DOHH2 (cell line): ENCODE measurements at regions not wholly inside any gene's neighbourhood (a gene's known extent, or its start where the extent isn't known, plus 50 kb on each side); places are given as distances from the start of the nearest gene placed in this dataset.

Source experiments
- H3F3A ChIP-seq: fragments of 200-600 bp; sonication (generic), shearing (Covaris generic); 2 replicates; pipeline ENCODE4 v1.6.0; 2016; ENCODE audit warnings: antibody characterized with exemption, mild to moderate bottlenecking; ENCODE audit not compliant: control insufficient read depth, insufficient read depth
- H3K27ac ChIP-seq: fragments of 200-600 bp; sonication (generic); 2 replicates; pipeline ENCODE4 v1.5.1; 2014; ENCODE audit warnings: low read depth, mild to moderate bottlenecking, low read length, moderate library complexity
- H3K27me3 ChIP-seq: fragments of 200-600 bp; sonication (generic); 2 replicates; pipeline ENCODE4 v1.6.1; 2014; ENCODE audit warnings: mild to moderate bottlenecking, low read length, mixed read lengths; ENCODE audit not compliant: control insufficient read depth
- H3K36me3 ChIP-seq: fragments of 200-600 bp; sonication (generic); 2 replicates; pipeline ENCODE4 v1.6.1; 2014; ENCODE audit warnings: mild to moderate bottlenecking, low read length, moderate library complexity, mixed read lengths; ENCODE audit not compliant: control insufficient read depth
- H3K4me1 ChIP-seq: fragments of 200-600 bp; sonication (generic); 2 replicates; pipeline ENCODE4 v1.6.1; 2014; ENCODE audit warnings: mild to moderate bottlenecking, low read length, mixed read lengths; ENCODE audit not compliant: control insufficient read depth
- H3K4me2 ChIP-seq: fragments of 200-600 bp; sonication (generic); 2 replicates; pipeline ENCODE4 v1.6.0; 2014; ENCODE audit warnings: mild to moderate bottlenecking, low read length, moderate library complexity
- H3K4me3 ChIP-seq: fragments of 200-600 bp; sonication (generic); 2 replicates; pipeline ENCODE4 v1.5.1; 2014; ENCODE audit warnings: mild to moderate bottlenecking, low read length, mixed read lengths
- H3K79me2 ChIP-seq: fragments of 200-600 bp; sonication (generic); 2 replicates; pipeline ENCODE4 v1.6.1; 2014; ENCODE audit warnings: mild to moderate bottlenecking, low read length, mixed read lengths; ENCODE audit not compliant: control insufficient read depth
- H3K9me2 ChIP-seq: fragments of 200-600 bp; sonication (generic); replicated peaks from 2 replicates; pipeline ENCODE4 v1.6.1; 2014; ENCODE audit warnings: mild to moderate bottlenecking, low read length, mixed read lengths; ENCODE audit not compliant: control insufficient read depth
- H3K9me3 ChIP-seq: fragments of 200-600 bp; sonication (generic); 2 replicates; pipeline ENCODE4 v1.6.1; 2014; ENCODE audit warnings: antibody characterized with exemption, low read length, mixed read lengths; ENCODE audit not compliant: control insufficient read depth, insufficient read depth
- H4K20me1 ChIP-seq: fragments of 200-600 bp; sonication (generic); 2 replicates; pipeline ENCODE4 v1.6.0; 2014; ENCODE audit warnings: low read depth, mild to moderate bottlenecking, antibody characterized with exemption, low read length, moderate library complexity; ENCODE audit not compliant: control insufficient read depth, insufficient read depth
- EZH2phosphoT487 ChIP-seq: fragments of 200-600 bp; sonication (generic); IDR thresholded peaks from 2 replicates; pipeline ENCODE4 v1.6.1; 2017; ENCODE audit warnings: borderline replicate concordance, mild to moderate bottlenecking, antibody characterized with exemption, low read length, moderate library complexity, mixed read lengths
- TF ChIP-seq, protein P1 (sequence below): fragments of 200-600 bp; sonication (generic); IDR thresholded peaks from one replicate; pipeline ENCODE4 v1.5.1; 2014; ENCODE audit warnings: antibody characterized with exemption, mild to moderate bottlenecking, low read depth, low read length; ENCODE audit not compliant: poor library complexity, severe bottlenecking

DNA sequence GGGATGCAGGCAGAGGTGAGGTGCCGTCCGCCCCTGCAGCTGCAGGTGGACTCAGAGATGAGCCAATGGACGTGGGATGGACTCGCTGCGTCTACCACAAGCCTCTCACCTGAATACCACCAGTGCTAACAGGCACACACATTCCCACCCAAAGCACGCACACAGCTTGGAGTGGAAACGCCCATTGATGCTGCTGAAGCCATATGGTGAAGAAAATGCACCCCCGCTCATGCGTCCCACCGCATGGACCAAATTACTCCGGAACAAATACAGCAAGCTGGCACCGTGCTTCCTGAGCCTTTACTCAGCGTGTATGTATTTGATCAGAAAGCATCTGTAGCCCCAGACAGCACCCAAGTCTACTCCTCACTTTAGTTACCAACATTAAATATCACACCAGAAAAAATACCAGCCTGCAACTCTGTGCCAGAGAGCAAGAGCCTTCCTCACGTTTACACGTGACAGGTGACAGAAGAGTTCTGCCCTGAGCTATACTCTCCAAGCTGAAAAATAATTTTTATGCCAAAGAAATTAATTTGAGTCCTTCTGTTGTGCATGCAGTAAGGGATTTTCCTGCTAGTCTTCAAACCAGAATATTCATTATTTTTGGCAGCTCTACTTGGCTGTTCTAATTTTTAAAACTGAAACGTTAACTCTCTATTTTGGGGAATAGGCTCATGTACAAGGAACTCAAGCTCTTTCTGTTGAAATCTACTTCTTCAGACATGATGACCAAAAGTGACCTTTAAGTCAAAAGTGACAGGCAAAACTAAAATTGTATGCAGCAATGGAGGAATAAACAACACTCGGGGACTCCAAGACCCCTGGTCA, 58.2 kb upstream of the SYNDIG1 start:
- no peaks in the 10 kb centered on the region for H3K36me3 ChIP-seq
- H3F3A ChIP-seq: no peaks in the 10 kb centered on the region
- no peaks in the 10 kb centered on the region for H3K9me3 ChIP-seq
- H3K4me1 ChIP-seq: no peaks in the 10 kb centered on the region
- H3K79me2 ChIP-seq: no peaks in the 10 kb centered on the region
- no peak overlapping the region for H3K27ac ChIP-seq
- H3K27me3 ChIP-seq: no peaks in the 10 kb centered on the region
- no peak overlapping the region for H3K4me2 ChIP-seq
- no peaks in the 10 kb centered on the region for H3K9me2 ChIP-seq
- no peak overlapping the region for H3K4me3 ChIP-seq
- no peaks in the 10 kb centered on the region for H4K20me1 ChIP-seq
- TF ChIP-seq, protein P1, sequence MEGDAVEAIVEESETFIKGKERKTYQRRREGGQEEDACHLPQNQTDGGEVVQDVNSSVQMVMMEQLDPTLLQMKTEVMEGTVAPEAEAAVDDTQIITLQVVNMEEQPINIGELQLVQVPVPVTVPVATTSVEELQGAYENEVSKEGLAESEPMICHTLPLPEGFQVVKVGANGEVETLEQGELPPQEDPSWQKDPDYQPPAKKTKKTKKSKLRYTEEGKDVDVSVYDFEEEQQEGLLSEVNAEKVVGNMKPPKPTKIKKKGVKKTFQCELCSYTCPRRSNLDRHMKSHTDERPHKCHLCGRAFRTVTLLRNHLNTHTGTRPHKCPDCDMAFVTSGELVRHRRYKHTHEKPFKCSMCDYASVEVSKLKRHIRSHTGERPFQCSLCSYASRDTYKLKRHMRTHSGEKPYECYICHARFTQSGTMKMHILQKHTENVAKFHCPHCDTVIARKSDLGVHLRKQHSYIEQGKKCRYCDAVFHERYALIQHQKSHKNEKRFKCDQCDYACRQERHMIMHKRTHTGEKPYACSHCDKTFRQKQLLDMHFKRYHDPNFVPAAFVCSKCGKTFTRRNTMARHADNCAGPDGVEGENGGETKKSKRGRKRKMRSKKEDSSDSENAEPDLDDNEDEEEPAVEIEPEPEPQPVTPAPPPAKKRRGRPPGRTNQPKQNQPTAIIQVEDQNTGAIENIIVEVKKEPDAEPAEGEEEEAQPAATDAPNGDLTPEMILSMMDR: no peak
- TF ChIP-seq EZH2phosphoT487: no peak

DNA sequence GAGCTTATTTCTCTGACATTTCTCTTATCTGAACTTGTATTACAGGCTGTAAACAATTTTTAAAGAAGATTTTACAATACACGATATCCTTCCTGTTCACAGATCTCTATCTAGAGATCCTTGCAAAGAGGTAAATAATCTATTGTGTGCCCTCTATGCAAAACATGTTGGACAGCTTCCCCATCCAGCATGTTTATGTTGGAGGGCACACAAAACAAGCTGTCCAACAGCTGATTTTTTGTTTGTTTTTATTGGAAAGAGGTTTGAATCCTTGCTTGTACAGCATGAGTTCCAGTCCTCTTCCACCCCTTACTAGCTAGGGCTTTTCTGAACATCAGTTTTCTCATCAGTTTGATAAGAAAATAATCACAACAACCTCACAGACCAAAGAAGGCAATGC, 62.3 kb upstream of the SYNDIG1 start:
- Histone ChIP-seq H3K9me3 (no peaks in the 10 kb centered on the region), H3K4me3 (no peak overlapping the region), H3F3A (no peaks in the 10 kb centered on the region), H3K4me1 (no peaks in the 10 kb centered on the region), H3K27me3 (no peaks in the 10 kb centered on the region), H4K20me1 (no peaks in the 10 kb centered on the region), H3K4me2 (no peak overlapping the region), H3K79me2 (no peaks in the 10 kb centered on the region), H3K9me2 (no peaks in the 10 kb centered on the region), H3K36me3 (no peaks in the 10 kb centered on the region), H3K27ac (no peak overlapping the region)
- TF ChIP-seq, protein P1: no peak
- TF ChIP-seq EZH2phosphoT487: no peak

DNA sequence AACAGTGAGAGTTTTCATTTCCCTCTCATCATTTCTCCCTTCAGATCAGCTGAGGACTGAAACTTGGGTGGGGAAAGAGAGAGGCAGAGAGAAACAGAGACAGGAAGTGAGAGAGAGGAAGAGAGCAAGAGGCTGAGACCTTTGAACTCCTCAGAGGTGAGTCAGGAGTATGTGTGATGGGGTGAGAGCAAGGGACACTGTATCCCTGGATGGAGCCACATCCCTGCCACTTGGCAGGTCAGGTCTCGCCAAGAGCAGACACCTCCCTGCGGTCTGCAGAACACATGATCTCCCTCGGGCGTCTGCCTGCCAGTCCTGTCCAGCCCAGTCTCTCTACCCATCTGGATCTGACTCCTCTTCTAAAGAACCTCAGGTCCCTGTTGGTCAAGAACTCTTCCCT, 62.7 kb upstream of the SYNDIG1 start:
- no peak for TF ChIP-seq EZH2phosphoT487
- TF ChIP-seq, protein P1: no peak
- no peak overlapping the region for H3K4me2 ChIP-seq

More for the DNA sequence above, 62.7 kb upstream of the SYNDIG1 start:
- H4K20me1 ChIP-seq: no peaks in the 10 kb centered on the region
- no peaks in the 10 kb centered on the region for H3K36me3 ChIP-seq
- H3K4me3 ChIP-seq: no peak overlapping the region
- H3K79me2 ChIP-seq: no peaks in the 10 kb centered on the region
- no peaks in the 10 kb centered on the region for H3F3A ChIP-seq
- no peaks in the 10 kb centered on the region for H3K4me1 ChIP-seq
- no peak overlapping the region for H3K27ac ChIP-seq
- H3K27me3 ChIP-seq: no peaks in the 10 kb centered on the region
- H3K9me2 ChIP-seq: no peaks in the 10 kb centered on the region
- H3K9me3 ChIP-seq: no peaks in the 10 kb centered on the region
